IMR-90 (cell line): ENCODE measurements at regions not wholly inside any gene's neighbourhood (a gene's known extent, or its start where the extent isn't known, plus 50 kb on each side); places are given as distances from the start of the nearest gene placed in this dataset.

Experiments
- ATAC-seq: fragments of 200-7000 bp; cut with Tn5 transposase; 2 replicates; pipeline ENCODE4 v1.9.1; 2020; ENCODE audit warnings: low read depth, mild to moderate bottlenecking, moderate library complexity
- BruUV-seq: library from RNA; stranded (reverse); fragments of 400-500 nt; replicated peaks from 2 replicates; lab custom pipeline; 2021; lab: Mats Ljungman, UMichigan
- CTCF ChIA-PET: fragments of 300-600 bp; formaldehyde crosslinking; extraction: SDS; loops from one replicate; lab custom pipeline; 2021; ENCODE audit warnings: antibody characterized with exemption; lab: Yijun Ruan, JAX
- POLR2A ChIA-PET: fragments of 300-600 bp; sonication (Branson Sonifier 250); formaldehyde crosslinking; loops from one replicate; lab custom pipeline; 2022; ENCODE audit warnings: antibody characterized with exemption; ENCODE audit not compliant: unreplicated experiment; lab: Charles Lee
- DNase-seq: peaks from one replicate; pipeline ENCODE4 v3.0.0; 2013
- H2AFZ ChIP-seq: replicated peaks from 2 replicates; pipeline ENCODE3; 2013; ENCODE audit warnings: low read length, mild to moderate bottlenecking; ENCODE audit not compliant: poor library complexity
- H2AK5ac ChIP-seq: 2 replicates; pipeline ENCODE4 v1.6.1; 2013; ENCODE audit warnings: low read depth, low read length, inconsistent platforms
- H2AK9ac ChIP-seq: replicated peaks from 2 replicates; pipeline ENCODE3; 2013; ENCODE audit warnings: mild to moderate bottlenecking, low read depth, low read length, moderate library complexity; ENCODE audit not compliant: poor library complexity
- H2BK120ac ChIP-seq: 2 replicates; pipeline ENCODE4 v1.6.1; 2013; ENCODE audit warnings: low read depth, low read length, inconsistent platforms
- H2BK15ac ChIP-seq: 3 replicates; pipeline ENCODE4 v1.6.1; 2013; ENCODE audit warnings: low read depth, low read length, inconsistent platforms
- H2BK20ac ChIP-seq: 2 replicates; pipeline ENCODE4 v1.6.1; 2013; ENCODE audit warnings: low read depth, mild to moderate bottlenecking, inconsistent platforms, low read length, moderate library complexity
- H2BK5ac ChIP-seq: 2 replicates; pipeline ENCODE4 v1.6.1; 2013; ENCODE audit warnings: mild to moderate bottlenecking, low read depth, low read length, inconsistent platforms; ENCODE audit not compliant: poor library complexity, severe bottlenecking
- H3K14ac ChIP-seq: replicated peaks from 2 replicates; pipeline ENCODE4 v1.6.1; 2013; ENCODE audit warnings: low read depth, low read length, inconsistent platforms
- H3K18ac ChIP-seq: 2 replicates; pipeline ENCODE4 v1.6.1; 2013; ENCODE audit warnings: low read depth, low read length, control low read depth
- H3K23ac ChIP-seq: 2 replicates; pipeline ENCODE4 v1.6.1; 2013; ENCODE audit warnings: low read depth, low read length, inconsistent platforms
- H3K27ac ChIP-seq: 2 replicates; pipeline ENCODE4 v1.5.1; 2013; ENCODE audit warnings: mild to moderate bottlenecking, control low read depth, low read length; ENCODE audit not compliant: insufficient read depth
- H3K27me3 ChIP-seq: 2 replicates; pipeline ENCODE4 v1.6.1; 2013; ENCODE audit warnings: low read length; ENCODE audit not compliant: control insufficient read depth, insufficient read depth
- H3K36me3 ChIP-seq: 2 replicates; pipeline ENCODE4 v1.6.1; 2013; ENCODE audit warnings: low read length, mixed read lengths; ENCODE audit not compliant: control insufficient read depth, insufficient read depth
- H3K4ac ChIP-seq: 2 replicates; pipeline ENCODE4 v1.6.1; 2013; ENCODE audit warnings: low read depth, low read length, inconsistent platforms
- H3K4me1 ChIP-seq: 2 replicates; pipeline ENCODE4 v1.6.1; 2013; ENCODE audit warnings: low read length, mixed read lengths; ENCODE audit not compliant: control insufficient read depth, insufficient read depth
- H3K4me2 ChIP-seq: 2 replicates; pipeline ENCODE4 v1.6.1; 2013; ENCODE audit warnings: low read depth, mild to moderate bottlenecking, control low read depth, low read length, moderate library complexity
- H3K4me3 ChIP-seq: 2 replicates; pipeline ENCODE4 v1.5.1; 2013; ENCODE audit warnings: low read depth, mild to moderate bottlenecking, control low read depth, low read length, moderate library complexity; ENCODE audit not compliant: insufficient read depth
- H3K56ac ChIP-seq: 2 replicates; pipeline ENCODE4 v1.6.1; 2013; ENCODE audit warnings: low read length, inconsistent platforms; ENCODE audit not compliant: insufficient read depth; ENCODE audit errors: extremely low read depth
- H3K79me1 ChIP-seq, 2 experiments: 2 replicates each; pipeline ENCODE4 v1.6.1; 2013; ENCODE audit warnings: low read length in 2 of 2, inconsistent platforms in 1 of 2, low read depth in 1 of 2
- H3K9ac ChIP-seq: 2 replicates; pipeline ENCODE4 v1.6.1; 2013; ENCODE audit warnings: low read depth, low read length, control low read depth
- H3K9me1 ChIP-seq: 2 replicates; pipeline ENCODE4 v1.6.1; 2013; ENCODE audit warnings: low read length, inconsistent platforms; ENCODE audit not compliant: insufficient read depth
- H3K9me3 ChIP-seq: 2 replicates; pipeline ENCODE4 v1.6.1; 2013; ENCODE audit warnings: low read length; ENCODE audit not compliant: control insufficient read depth, insufficient read depth
- H4K20me1 ChIP-seq: 2 replicates; pipeline ENCODE4 v1.6.1; 2013; ENCODE audit warnings: low read length, inconsistent platforms; ENCODE audit not compliant: insufficient read depth
- H4K5ac ChIP-seq: 2 replicates; pipeline ENCODE4 v1.6.1; 2013; ENCODE audit warnings: mild to moderate bottlenecking, low read depth, low read length, control low read depth
- H4K8ac ChIP-seq, 2 experiments: 2 replicates each; pipeline ENCODE4 v1.6.1; 2013; ENCODE audit warnings: low read depth in 2 of 2, low read length in 2 of 2, control low read depth in 1 of 2, inconsistent platforms in 1 of 2
- H4K91ac ChIP-seq: 2 replicates; pipeline ENCODE4 v1.6.1; 2013; ENCODE audit warnings: low read depth, low read length, inconsistent platforms; ENCODE audit not compliant: insufficient read depth
- BHLHE40 ChIP-seq: fragments of 150-350 bp; IDR thresholded peaks from 2 replicates; pipeline ENCODE4 v1.6.1; 2016; ENCODE audit warnings: mild to moderate bottlenecking, low read depth, low read length
- CEBPB ChIP-seq: IDR thresholded peaks from 2 replicates; pipeline ENCODE4 v1.6.1; 2012; ENCODE audit warnings: low read depth, low read length, improper control_type of control experiment
- CHD1 ChIP-seq: IDR thresholded peaks from 2 replicates; pipeline ENCODE4 v1.6.1; 2012; ENCODE audit warnings: low read depth, low read length, improper control_type of control experiment
- FOS ChIP-seq: fragments of 150-350 bp; IDR thresholded peaks from 2 replicates; pipeline ENCODE4 v1.6.1; 2016; ENCODE audit warnings: low read depth, low read length
- MAFK ChIP-seq: IDR thresholded peaks from 2 replicates; pipeline ENCODE4 v1.6.1; 2012; ENCODE audit warnings: low read depth, low read length, improper control_type of control experiment
- MAZ ChIP-seq: IDR thresholded peaks from 2 replicates; pipeline ENCODE4 v1.6.1; 2012; ENCODE audit warnings: low read depth, mild to moderate bottlenecking, low read length, improper control_type of control experiment, moderate library complexity, borderline replicate concordance
- MXI1 ChIP-seq: IDR thresholded peaks from 2 replicates; pipeline ENCODE4 v1.6.1; 2012; ENCODE audit warnings: low read depth, mild to moderate bottlenecking, low read length, moderate library complexity, borderline replicate concordance
- NFE2L2 ChIP-seq: fragments of 150-350 bp; IDR thresholded peaks from 2 replicates; pipeline ENCODE4 v1.6.1; 2016; ENCODE audit warnings: low read depth, mild to moderate bottlenecking, low read length
- POLR2A ChIP-seq: IDR thresholded peaks from 2 replicates; pipeline ENCODE4 v1.6.1; 2012; ENCODE audit warnings: mild to moderate bottlenecking, low read depth, low read length
- RAD21 ChIP-seq: IDR thresholded peaks from 2 replicates; pipeline ENCODE4 v1.6.1; 2012; ENCODE audit warnings: low read length, improper control_type of control experiment
- RCOR1 ChIP-seq: IDR thresholded peaks from 2 replicates; pipeline ENCODE4 v1.6.1; 2012; ENCODE audit warnings: mild to moderate bottlenecking, low read length, improper control_type of control experiment; ENCODE audit not compliant: insufficient replicate concordance
- RFX5 ChIP-seq: IDR thresholded peaks from 2 replicates; pipeline ENCODE4 v1.8.0; 2012; ENCODE audit warnings: low read depth, mild to moderate bottlenecking, low read length, moderate library complexity
- WGBS, 2 experiments: methylation state at CpG; one replicate each; pipeline versions ENCODE4 v1.1.5 to v1.1.7; 2013; ENCODE audit warnings: missing lambda C conversion rate in 2 of 2; ENCODE audit not compliant: insufficient read length in 1 of 2; ENCODE audit errors: extremely low coverage in 2 of 2; 5-methylcytosine and 5-hydroxymethylcytosine counted together
- dilution Hi-C: fragments of 300-500 bp; cut with HindIII; formaldehyde crosslinking; loops from one replicate; pipeline ENCODE4 v1.14.3; 2018; ENCODE audit warnings: low sequenced_read_pairs; ENCODE audit not compliant: unreplicated experiment
- in situ Hi-C: fragments of 300-500 bp; cut with MboI; formaldehyde crosslinking; loops from 3 replicates; pipeline ENCODE4 v1.14.3; 2019; ENCODE audit warnings: low sequenced_read_pairs, inconsistent platforms, mixed read lengths
- intact Hi-C: fragments of 100-400 bp; cut with micrococcal nuclease; formaldehyde crosslinking; loops from 2 replicates; pipeline ENCODE4 v1.10.0; 2022
- TF ChIP-seq, protein P1 (sequence below): conservative IDR thresholded peaks from 2 replicates; pipeline ENCODE4 v1.5.1; 2012; ENCODE audit warnings: mild to moderate bottlenecking, low read depth, low read length, improper control_type of control experiment
- TF ChIP-seq, protein P2 (sequence below): fragments of 150-350 bp; IDR thresholded peaks from 2 replicates; pipeline ENCODE4 v1.6.1; 2017; ENCODE audit warnings: mild to moderate bottlenecking, antibody characterized with exemption, low read length, low read depth
- TF ChIP-seq, protein P3 (sequence below): fragments of 150-350 bp; IDR thresholded peaks from 2 replicates; pipeline ENCODE4 v1.6.1; 2016; ENCODE audit warnings: low read depth, mild to moderate bottlenecking, low read length, moderate library complexity, borderline replicate concordance

DNA sequence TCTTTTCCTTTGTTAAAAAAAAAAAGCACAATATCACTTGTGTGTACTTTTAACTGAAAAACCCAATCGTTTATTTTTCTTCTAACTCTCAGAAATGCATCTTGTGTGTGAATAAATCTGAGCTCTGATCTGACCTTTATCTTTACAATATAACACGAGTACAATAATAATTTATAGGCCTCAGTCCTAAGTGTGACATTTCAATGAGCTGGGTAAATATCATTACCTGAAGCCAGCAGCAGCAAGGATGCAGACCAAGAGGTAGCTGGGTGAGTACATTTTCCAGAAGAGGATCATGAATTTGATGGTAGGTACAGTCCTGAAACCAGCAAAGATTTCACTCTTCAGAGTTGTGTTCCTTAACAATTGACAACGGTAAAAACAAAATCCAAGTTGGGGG is 264.0 kb upstream of the KIF2A start:
- intact Hi-C loops: no loop called here

More for the DNA sequence above, 264.0 kb upstream of the KIF2A start:
- BruUV-seq: no TSS peak
- no peak overlapping the region for H3K27ac ChIP-seq
- H2AFZ ChIP-seq: no peak overlapping the region
- no peak overlapping the region for H3K18ac ChIP-seq
- DNase-seq: no peak
- no peak overlapping the region for H4K8ac ChIP-seq
- no peaks in the 10 kb centered on the region for H3K27me3 ChIP-seq
- WGBS, 2 experiments: no CpG with 5 or more reads among the region's 3 CpGs
- H3K14ac ChIP-seq: no peak overlapping the region
- no peak overlapping the region for H4K91ac ChIP-seq
- no peak overlapping the region for H2AK5ac ChIP-seq
- H2AK9ac ChIP-seq: no peak overlapping the region
- in situ Hi-C loops: no loop called here
- no peak overlapping the region for H2BK20ac ChIP-seq
- H3K56ac ChIP-seq: no peak overlapping the region
- no peak overlapping the region for H2BK120ac ChIP-seq
- H3K9me1 ChIP-seq: no peaks in the 10 kb centered on the region
- H2BK5ac ChIP-seq: no peak overlapping the region
- TF ChIP-seq MAZ: no peak
- TF ChIP-seq, protein P1, sequence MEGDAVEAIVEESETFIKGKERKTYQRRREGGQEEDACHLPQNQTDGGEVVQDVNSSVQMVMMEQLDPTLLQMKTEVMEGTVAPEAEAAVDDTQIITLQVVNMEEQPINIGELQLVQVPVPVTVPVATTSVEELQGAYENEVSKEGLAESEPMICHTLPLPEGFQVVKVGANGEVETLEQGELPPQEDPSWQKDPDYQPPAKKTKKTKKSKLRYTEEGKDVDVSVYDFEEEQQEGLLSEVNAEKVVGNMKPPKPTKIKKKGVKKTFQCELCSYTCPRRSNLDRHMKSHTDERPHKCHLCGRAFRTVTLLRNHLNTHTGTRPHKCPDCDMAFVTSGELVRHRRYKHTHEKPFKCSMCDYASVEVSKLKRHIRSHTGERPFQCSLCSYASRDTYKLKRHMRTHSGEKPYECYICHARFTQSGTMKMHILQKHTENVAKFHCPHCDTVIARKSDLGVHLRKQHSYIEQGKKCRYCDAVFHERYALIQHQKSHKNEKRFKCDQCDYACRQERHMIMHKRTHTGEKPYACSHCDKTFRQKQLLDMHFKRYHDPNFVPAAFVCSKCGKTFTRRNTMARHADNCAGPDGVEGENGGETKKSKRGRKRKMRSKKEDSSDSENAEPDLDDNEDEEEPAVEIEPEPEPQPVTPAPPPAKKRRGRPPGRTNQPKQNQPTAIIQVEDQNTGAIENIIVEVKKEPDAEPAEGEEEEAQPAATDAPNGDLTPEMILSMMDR: no peak
- TF ChIP-seq MAFK: no peak
- no peak for TF ChIP-seq RCOR1
- no peak for TF ChIP-seq RFX5
- TF ChIP-seq MXI1: no peak
- TF ChIP-seq BHLHE40: no peak
- no peak for TF ChIP-seq POLR2A
- no peak for TF ChIP-seq NFE2L2
- TF ChIP-seq, protein P2, sequence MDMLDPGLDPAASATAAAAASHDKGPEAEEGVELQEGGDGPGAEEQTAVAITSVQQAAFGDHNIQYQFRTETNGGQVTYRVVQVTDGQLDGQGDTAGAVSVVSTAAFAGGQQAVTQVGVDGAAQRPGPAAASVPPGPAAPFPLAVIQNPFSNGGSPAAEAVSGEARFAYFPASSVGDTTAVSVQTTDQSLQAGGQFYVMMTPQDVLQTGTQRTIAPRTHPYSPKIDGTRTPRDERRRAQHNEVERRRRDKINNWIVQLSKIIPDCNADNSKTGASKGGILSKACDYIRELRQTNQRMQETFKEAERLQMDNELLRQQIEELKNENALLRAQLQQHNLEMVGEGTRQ: no peak
- TF ChIP-seq, protein P3, sequence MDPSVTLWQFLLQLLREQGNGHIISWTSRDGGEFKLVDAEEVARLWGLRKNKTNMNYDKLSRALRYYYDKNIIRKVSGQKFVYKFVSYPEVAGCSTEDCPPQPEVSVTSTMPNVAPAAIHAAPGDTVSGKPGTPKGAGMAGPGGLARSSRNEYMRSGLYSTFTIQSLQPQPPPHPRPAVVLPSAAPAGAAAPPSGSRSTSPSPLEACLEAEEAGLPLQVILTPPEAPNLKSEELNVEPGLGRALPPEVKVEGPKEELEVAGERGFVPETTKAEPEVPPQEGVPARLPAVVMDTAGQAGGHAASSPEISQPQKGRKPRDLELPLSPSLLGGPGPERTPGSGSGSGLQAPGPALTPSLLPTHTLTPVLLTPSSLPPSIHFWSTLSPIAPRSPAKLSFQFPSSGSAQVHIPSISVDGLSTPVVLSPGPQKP: no peak
- TF ChIP-seq RAD21: no peak
- no peak for TF ChIP-seq FOS
- TF ChIP-seq CEBPB: no peak
- TF ChIP-seq CHD1: no peak
- no peak overlapping the region for H3K9ac ChIP-seq
- dilution Hi-C loops: no loop called here
- H3K4me3 ChIP-seq: no peak overlapping the region
- no peaks in the 10 kb centered on the region for H3K4me1 ChIP-seq
- H3K4ac ChIP-seq: no peak overlapping the region
- no peaks in the 10 kb centered on the region for H4K20me1 ChIP-seq
- H3K23ac ChIP-seq: no peak overlapping the region
- H2BK15ac ChIP-seq: no peak overlapping the region
- CTCF ChIA-PET: no interaction called here
- H3K79me1 ChIP-seq: no peaks in the 10 kb centered on the region
- POLR2A ChIA-PET: no interaction called here
- no peaks in the 10 kb centered on the region for H3K36me3 ChIP-seq
- no peak for ATAC-seq
- H3K4me2 ChIP-seq: no peak overlapping the region
- no peak overlapping the region for H4K5ac ChIP-seq
- H3K9me3 ChIP-seq: no peaks in the 10 kb centered on the region
